WTC11 (cell line): ENCODE measurements at regions not wholly inside any gene's neighbourhood (a gene's known extent, or its start where the extent isn't known, plus 50 kb on each side); places are given as distances from the start of the nearest gene placed in this dataset.

Experiments
- ATAC-seq: fragments of 200-7000 bp; cut with Tn5 transposase; 2 replicates; pipeline ENCODE4 v1.10.0; 2021; ENCODE audit warnings: mild to moderate bottlenecking, moderate library complexity
- CTCF ChIA-PET: fragments of 300-600 bp; sonication (Branson Sonifier 250); formaldehyde crosslinking; loops from one replicate; lab custom pipeline; 2021; ENCODE audit warnings: antibody characterized with exemption; lab: Charles Lee
- POLR2A ChIA-PET: fragments of 350-600 bp; sonication (Branson Sonifier 250); formaldehyde crosslinking; loops from one replicate; lab custom pipeline; 2021; ENCODE audit warnings: antibody characterized with exemption; lab: Charles Lee
- DNase-seq: peaks from one replicate; pipeline ENCODE4 v3.0.0; 2021; ENCODE audit warnings: low spot score
- H3K27ac Mint-ChIP-seq: 2 replicates; pipeline ENCODE4 v1.8.0; 2021; ENCODE audit warnings: mixed read lengths
- H3K27me3 Mint-ChIP-seq: 2 replicates; pipeline ENCODE4 v1.8.0; 2021; ENCODE audit warnings: low read depth, mild to moderate bottlenecking, moderate library complexity, mixed read lengths
- H3K36me3 Mint-ChIP-seq: 2 replicates; pipeline ENCODE4 v1.8.0; 2021; ENCODE audit warnings: mixed read lengths
- H3K4me1 Mint-ChIP-seq: 2 replicates; pipeline ENCODE4 v1.8.0; 2022; ENCODE audit warnings: mixed read lengths
- H3K4me3 Mint-ChIP-seq: 2 replicates; pipeline ENCODE4 v1.8.0; 2021; ENCODE audit warnings: mild to moderate bottlenecking, moderate library complexity, mixed read lengths
- H3K9me3 Mint-ChIP-seq: 2 replicates; pipeline ENCODE4 v1.8.0; 2021; ENCODE audit warnings: mixed read lengths
- ATF1 ChIP-seq: sonication (generic); formaldehyde crosslinking; IDR thresholded peaks from 2 replicates; pipeline ENCODE4 v1.8.1; 2023; ENCODE audit warnings: mild to moderate bottlenecking, moderate library complexity, missing genetic modification reagents
- CREB1 ChIP-seq: sonication (generic); formaldehyde crosslinking; IDR thresholded peaks from 2 replicates; pipeline ENCODE4 v1.8.0; 2023; ENCODE audit warnings: mild to moderate bottlenecking, missing genetic modification reagents
- CREM ChIP-seq: sonication (generic); formaldehyde crosslinking; IDR thresholded peaks from 2 replicates; pipeline ENCODE4 v1.8.1; 2022; ENCODE audit warnings: mild to moderate bottlenecking, missing genetic modification reagents, moderate library complexity
- ELF4 ChIP-seq: sonication (generic); formaldehyde crosslinking; IDR thresholded peaks from 2 replicates; pipeline ENCODE4 v1.8.1; 2022; ENCODE audit warnings: low read depth, mild to moderate bottlenecking, moderate library complexity, missing genetic modification reagents
- ETV6 ChIP-seq: sonication (generic); formaldehyde crosslinking; IDR thresholded peaks from 2 replicates; pipeline ENCODE4 v1.8.1; 2022; ENCODE audit warnings: mild to moderate bottlenecking, missing genetic modification reagents
- FOXJ3 ChIP-seq: sonication (generic); formaldehyde crosslinking; IDR thresholded peaks from 2 replicates; pipeline ENCODE4 v1.9.0; 2021; ENCODE audit warnings: missing genetic modification reagents, mild to moderate bottlenecking, borderline replicate concordance
- FOXK1 ChIP-seq: sonication (generic); formaldehyde crosslinking; IDR thresholded peaks from 2 replicates; pipeline ENCODE4 v1.8.0; 2022; ENCODE audit warnings: mild to moderate bottlenecking, moderate library complexity, missing genetic modification reagents
- FOXP1 ChIP-seq: sonication (generic); formaldehyde crosslinking; IDR thresholded peaks from 2 replicates; pipeline ENCODE4 v1.8.0; 2022; ENCODE audit warnings: missing genetic modification reagents, mild to moderate bottlenecking, moderate library complexity, borderline replicate concordance
- GRHL2 ChIP-seq: fragments of 250-450 bp; sonication (Bioruptor Pico); IDR thresholded peaks from 2 replicates; pipeline ENCODE4 v1.8.0; 2022; ENCODE audit warnings: mild to moderate bottlenecking, moderate library complexity; ENCODE audit not compliant: insufficient replicate concordance, severe bottlenecking
- GTF2I ChIP-seq: fragments of 250-450 bp; sonication (Bioruptor Pico); conservative IDR thresholded peaks from 2 replicates; pipeline ENCODE4 v1.4.0; 2021; ENCODE audit warnings: mild to moderate bottlenecking
- HMGA2 ChIP-seq: fragments of 250-450 bp; sonication (Bioruptor Pico); IDR thresholded peaks from 2 replicates; pipeline ENCODE4 v1.4.0; 2021; ENCODE audit warnings: mild to moderate bottlenecking, moderate library complexity
- MYBL2 ChIP-seq: sonication (generic); formaldehyde crosslinking; IDR thresholded peaks from 2 replicates; pipeline ENCODE4 v1.8.1; 2023; ENCODE audit warnings: mild to moderate bottlenecking, moderate library complexity, missing genetic modification reagents
- NFATC4 ChIP-seq: fragments of 250-450 bp; sonication (Bioruptor Pico); IDR thresholded peaks from 2 replicates; pipeline ENCODE4 v1.9.0; 2021; ENCODE audit warnings: mild to moderate bottlenecking
- NR1H2 ChIP-seq: sonication (generic); formaldehyde crosslinking; IDR thresholded peaks from 2 replicates; pipeline ENCODE4 v1.9.0; 2021; ENCODE audit warnings: mild to moderate bottlenecking, moderate library complexity, missing genetic modification reagents
- SOX15 ChIP-seq: fragments of 250-450 bp; sonication (Bioruptor Pico); IDR thresholded peaks from 2 replicates; pipeline ENCODE4 v1.9.0; 2021; ENCODE audit warnings: mild to moderate bottlenecking
- TCF7 ChIP-seq: sonication (generic); formaldehyde crosslinking; IDR thresholded peaks from 2 replicates; pipeline ENCODE4 v1.8.0; 2022; ENCODE audit warnings: mild to moderate bottlenecking, low read depth, missing genetic modification reagents, moderate library complexity
- TEAD4 ChIP-seq: sonication (generic); formaldehyde crosslinking; IDR thresholded peaks from 2 replicates; pipeline ENCODE4 v1.8.0; 2022; ENCODE audit warnings: mild to moderate bottlenecking, missing genetic modification reagents
- TP53 ChIP-seq: sonication (generic); formaldehyde crosslinking; IDR thresholded peaks from 2 replicates; pipeline ENCODE4 v1.8.1; 2023; ENCODE audit warnings: mild to moderate bottlenecking, missing genetic modification reagents
- ZBTB21 ChIP-seq: sonication (generic); formaldehyde crosslinking; IDR thresholded peaks from 2 replicates; pipeline ENCODE4 v1.8.1; 2023; ENCODE audit warnings: mild to moderate bottlenecking, missing genetic modification reagents, borderline replicate concordance
- ZNF121 ChIP-seq: sonication (generic); formaldehyde crosslinking; IDR thresholded peaks from 2 replicates; pipeline ENCODE4 v1.8.0; 2023; ENCODE audit warnings: missing genetic modification reagents
- ZNF263 ChIP-seq: sonication (generic); formaldehyde crosslinking; IDR thresholded peaks from 2 replicates; pipeline ENCODE4 v1.8.1; 2022; ENCODE audit warnings: low read depth, mild to moderate bottlenecking, moderate library complexity, missing genetic modification reagents
- ZNF671 ChIP-seq: fragments of 250-450 bp; sonication (Bioruptor Pico); IDR thresholded peaks from 2 replicates; pipeline ENCODE4 v1.8.0; 2021; ENCODE audit warnings: mild to moderate bottlenecking
- TF ChIP-seq, protein P1 (sequence below): sonication (generic); formaldehyde crosslinking; IDR thresholded peaks from 2 replicates; pipeline ENCODE4 v1.8.1; 2022; ENCODE audit warnings: missing genetic modification reagents, borderline replicate concordance
- TF ChIP-seq, protein P2 (sequence below): fragments of 250-450 bp; sonication (Bioruptor Pico); IDR thresholded peaks from 2 replicates; pipeline ENCODE4 v1.9.0; 2021; ENCODE audit warnings: mild to moderate bottlenecking
- TF ChIP-seq, protein P3 (sequence below): fragments of 250-450 bp; sonication (Bioruptor Pico); IDR thresholded peaks from 2 replicates; pipeline ENCODE4 v1.9.0; 2021; ENCODE audit warnings: moderate library complexity, mild to moderate bottlenecking, inconsistent platforms, borderline replicate concordance
- TF ChIP-seq, protein P4 (sequence below): sonication (generic); formaldehyde crosslinking; IDR thresholded peaks from 2 replicates; pipeline ENCODE4 v1.8.0; 2022; ENCODE audit warnings: mild to moderate bottlenecking, missing genetic modification reagents
- TF ChIP-seq, protein P5 (sequence below): sonication (generic); formaldehyde crosslinking; IDR thresholded peaks from 2 replicates; pipeline ENCODE4 v1.8.0; 2023; ENCODE audit warnings: missing genetic modification reagents

DNA sequence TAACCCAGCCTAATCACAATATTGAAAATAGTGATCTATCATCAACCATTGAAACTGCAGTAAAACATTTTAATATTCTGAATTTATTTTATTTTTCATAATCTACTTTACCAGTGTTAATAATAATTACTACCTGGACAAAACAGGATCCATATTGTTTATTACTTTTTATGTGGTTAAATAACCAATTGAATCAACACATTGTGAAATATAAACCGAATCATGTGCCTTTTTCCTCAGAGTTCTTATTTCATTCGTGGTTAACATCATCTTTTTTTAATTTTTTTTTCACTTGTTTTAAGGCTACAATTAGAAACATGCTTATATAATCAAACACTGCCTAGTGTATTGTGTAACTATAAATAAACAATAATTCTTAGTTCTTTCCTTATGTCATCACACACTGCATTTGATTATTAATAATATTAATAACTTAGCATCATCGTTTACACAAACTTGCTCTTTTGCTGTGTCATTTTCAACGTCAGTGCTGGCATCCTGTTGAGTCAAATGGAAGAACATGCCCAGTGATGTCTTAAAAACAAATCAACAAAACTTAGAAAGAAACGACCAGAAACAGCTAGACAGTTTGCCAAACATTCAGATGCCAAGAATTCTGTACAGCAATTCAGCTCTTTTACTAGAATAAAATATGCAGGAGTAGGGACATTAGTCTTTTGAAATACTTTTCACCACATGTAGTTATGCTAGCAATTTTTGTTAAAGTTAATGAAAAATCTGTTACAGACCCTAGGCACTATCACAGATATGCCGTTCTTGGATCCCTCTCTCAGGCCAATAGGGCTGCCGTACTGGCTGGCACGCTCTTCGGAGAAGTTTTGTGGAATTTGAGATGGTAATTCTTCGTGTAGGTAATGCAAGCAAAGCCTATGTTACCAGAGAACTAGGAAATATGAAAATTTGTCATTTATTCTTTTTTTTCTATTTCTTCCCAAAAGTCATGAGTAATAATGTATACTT is 330.4 kb upstream of the SEMA3A start:
- Mint-ChIP-seq H3K36me3 (peaks cover 5% of the 10 kb centered on the region), H3K27ac (no peak overlapping the region), H3K4me3 (no peak overlapping the region), H3K9me3 (peaks cover 12% of the 10 kb centered on the region), H3K4me1 (peaks cover 10% of the 10 kb centered on the region), H3K27me3 (no peaks in the 10 kb centered on the region)
- POLR2A ChIA-PET: no interaction called here
- DNase-seq: no peak
- no peak for ATAC-seq
- TF ChIP-seq, protein P1, sequence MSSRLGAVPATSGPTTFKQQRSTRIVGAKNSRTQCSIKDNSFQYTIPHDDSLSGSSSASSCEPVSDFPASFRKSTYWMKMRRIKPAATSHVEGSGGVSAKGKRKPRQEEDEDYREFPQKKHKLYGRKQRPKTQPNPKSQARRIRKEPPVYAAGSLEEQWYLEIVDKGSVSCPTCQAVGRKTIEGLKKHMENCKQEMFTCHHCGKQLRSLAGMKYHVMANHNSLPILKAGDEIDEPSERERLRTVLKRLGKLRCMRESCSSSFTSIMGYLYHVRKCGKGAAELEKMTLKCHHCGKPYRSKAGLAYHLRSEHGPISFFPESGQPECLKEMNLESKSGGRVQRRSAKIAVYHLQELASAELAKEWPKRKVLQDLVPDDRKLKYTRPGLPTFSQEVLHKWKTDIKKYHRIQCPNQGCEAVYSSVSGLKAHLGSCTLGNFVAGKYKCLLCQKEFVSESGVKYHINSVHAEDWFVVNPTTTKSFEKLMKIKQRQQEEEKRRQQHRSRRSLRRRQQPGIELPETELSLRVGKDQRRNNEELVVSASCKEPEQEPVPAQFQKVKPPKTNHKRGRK (CRISPR knock-in tag): no peak
- TF ChIP-seq FOXK1 (CRISPR knock-in tag): no peak
- TF ChIP-seq CREB1 (CRISPR knock-in tag): no peak
- TF ChIP-seq ZBTB21 (CRISPR knock-in tag): no peak
- TF ChIP-seq CREM: no peak
- no peak for TF ChIP-seq TEAD4 (CRISPR knock-in tag)
- TF ChIP-seq FOXP1: no peak
- no peak for TF ChIP-seq HMGA2 (CRISPR knock-in tag)
- no peak for TF ChIP-seq NR1H2 (CRISPR knock-in tag)
- no peak for TF ChIP-seq ZNF263 (CRISPR knock-in tag)
- CTCF ChIA-PET: no interaction called here

DNA sequence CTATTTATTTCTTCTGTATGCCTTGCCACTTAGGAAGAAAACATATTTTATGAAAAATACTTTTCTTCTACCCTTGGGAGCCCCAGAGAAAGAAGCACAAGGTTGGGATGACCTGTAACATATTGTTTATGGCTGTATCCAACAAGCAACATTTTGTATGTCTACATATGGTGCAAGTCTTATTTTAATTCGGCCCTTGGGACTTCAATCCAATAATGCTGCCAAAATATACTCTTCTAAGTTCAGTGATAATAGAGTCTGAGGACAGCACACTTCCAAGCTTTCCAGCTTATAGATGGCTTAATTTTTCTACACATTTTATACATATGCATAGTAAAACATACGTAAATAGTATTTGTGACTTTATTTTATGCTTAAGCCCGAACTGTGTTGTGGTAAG is 318.5 kb upstream of the SEMA3A start:
- H3K9me3 Mint-ChIP-seq: no peaks in the 10 kb centered on the region
- CTCF ChIA-PET: no interaction called here

More for the DNA sequence above, 318.5 kb upstream of the SEMA3A start:
- Mint-ChIP-seq H3K36me3 (no peaks in the 10 kb centered on the region), H3K27ac (no peak overlapping the region), H3K27me3 (no peaks in the 10 kb centered on the region), H3K4me3 (no peak overlapping the region), H3K4me1 (peaks cover 8% of the 10 kb centered on the region)
- DNase-seq: no peak
- POLR2A ChIA-PET: no interaction called here
- ATAC-seq: no peak
- TF ChIP-seq, protein P2, sequence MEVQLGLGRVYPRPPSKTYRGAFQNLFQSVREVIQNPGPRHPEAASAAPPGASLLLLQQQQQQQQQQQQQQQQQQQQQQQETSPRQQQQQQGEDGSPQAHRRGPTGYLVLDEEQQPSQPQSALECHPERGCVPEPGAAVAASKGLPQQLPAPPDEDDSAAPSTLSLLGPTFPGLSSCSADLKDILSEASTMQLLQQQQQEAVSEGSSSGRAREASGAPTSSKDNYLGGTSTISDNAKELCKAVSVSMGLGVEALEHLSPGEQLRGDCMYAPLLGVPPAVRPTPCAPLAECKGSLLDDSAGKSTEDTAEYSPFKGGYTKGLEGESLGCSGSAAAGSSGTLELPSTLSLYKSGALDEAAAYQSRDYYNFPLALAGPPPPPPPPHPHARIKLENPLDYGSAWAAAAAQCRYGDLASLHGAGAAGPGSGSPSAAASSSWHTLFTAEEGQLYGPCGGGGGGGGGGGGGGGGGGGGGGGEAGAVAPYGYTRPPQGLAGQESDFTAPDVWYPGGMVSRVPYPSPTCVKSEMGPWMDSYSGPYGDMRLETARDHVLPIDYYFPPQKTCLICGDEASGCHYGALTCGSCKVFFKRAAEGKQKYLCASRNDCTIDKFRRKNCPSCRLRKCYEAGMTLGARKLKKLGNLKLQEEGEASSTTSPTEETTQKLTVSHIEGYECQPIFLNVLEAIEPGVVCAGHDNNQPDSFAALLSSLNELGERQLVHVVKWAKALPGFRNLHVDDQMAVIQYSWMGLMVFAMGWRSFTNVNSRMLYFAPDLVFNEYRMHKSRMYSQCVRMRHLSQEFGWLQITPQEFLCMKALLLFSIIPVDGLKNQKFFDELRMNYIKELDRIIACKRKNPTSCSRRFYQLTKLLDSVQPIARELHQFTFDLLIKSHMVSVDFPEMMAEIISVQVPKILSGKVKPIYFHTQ: no peak
- TF ChIP-seq MYBL2 (CRISPR knock-in tag) (no peak), ELF4 (CRISPR knock-in tag) (no peak), GTF2I (CRISPR knock-in tag) (no peak), FOXJ3 (no peak), GRHL2 (CRISPR knock-in tag) (no peak), ZNF671 (no peak), TP53 (CRISPR knock-in tag) (no peak), NFATC4 (CRISPR knock-in tag) (no peak), ZNF121 (CRISPR knock-in tag) (no peak), ATF1 (CRISPR knock-in tag) (no peak), SOX15 (no peak), ETV6 (CRISPR knock-in tag) (no peak), TEAD4 (CRISPR knock-in tag) (no peak), TCF7 (CRISPR knock-in tag) (no peak)
- TF ChIP-seq, protein P3, sequence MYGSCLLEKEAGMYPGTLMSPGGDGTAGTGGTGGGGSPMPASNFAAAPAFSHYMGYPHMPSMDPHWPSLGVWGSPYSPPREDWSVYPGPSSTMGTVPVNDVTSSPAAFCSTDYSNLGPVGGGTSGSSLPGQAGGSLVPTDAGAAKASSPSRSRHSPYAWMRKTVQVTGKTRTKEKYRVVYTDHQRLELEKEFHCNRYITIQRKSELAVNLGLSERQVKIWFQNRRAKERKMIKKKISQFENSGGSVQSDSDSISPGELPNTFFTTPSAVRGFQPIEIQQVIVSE (CRISPR knock-in tag): no peak
- TF ChIP-seq, protein P4, sequence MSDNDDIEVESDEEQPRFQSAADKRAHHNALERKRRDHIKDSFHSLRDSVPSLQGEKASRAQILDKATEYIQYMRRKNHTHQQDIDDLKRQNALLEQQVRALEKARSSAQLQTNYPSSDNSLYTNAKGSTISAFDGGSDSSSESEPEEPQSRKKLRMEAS (CRISPR knock-in tag): no peak
- TF ChIP-seq, protein P5, sequence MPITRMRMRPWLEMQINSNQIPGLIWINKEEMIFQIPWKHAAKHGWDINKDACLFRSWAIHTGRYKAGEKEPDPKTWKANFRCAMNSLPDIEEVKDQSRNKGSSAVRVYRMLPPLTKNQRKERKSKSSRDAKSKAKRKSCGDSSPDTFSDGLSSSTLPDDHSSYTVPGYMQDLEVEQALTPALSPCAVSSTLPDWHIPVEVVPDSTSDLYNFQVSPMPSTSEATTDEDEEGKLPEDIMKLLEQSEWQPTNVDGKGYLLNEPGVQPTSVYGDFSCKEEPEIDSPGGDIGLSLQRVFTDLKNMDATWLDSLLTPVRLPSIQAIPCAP (CRISPR knock-in tag): no peak
